H9 (cell line): ENCODE measurements at regions not wholly inside any gene's neighbourhood (a gene's known extent, or its start where the extent isn't known, plus 50 kb on each side); places are given as distances from the start of the nearest gene placed in this dataset.

Source experiments
- DNase-seq: peaks from one replicate; pipeline ENCODE4 v3.0.0-alpha.2; 2017
- H2AFZ ChIP-seq: one replicate; pipeline ENCODE4 v1.6.1; 2013; ENCODE audit warnings: mild to moderate bottlenecking, low read length, control low read depth, moderate library complexity
- H2AK5ac ChIP-seq: 2 replicates; pipeline ENCODE4 v1.6.1; 2013; ENCODE audit warnings: low read length, control low read depth, mixed read lengths; ENCODE audit not compliant: insufficient read length
- H2BK120ac ChIP-seq: one replicate; pipeline ENCODE4 v1.6.1; 2013; ENCODE audit warnings: low read depth, mild to moderate bottlenecking, low read length, control low read depth, inconsistent platforms; ENCODE audit not compliant: poor library complexity, severe bottlenecking
- H2BK12ac ChIP-seq: 2 replicates; pipeline ENCODE4 v1.6.1; 2013; ENCODE audit warnings: low read length, control low read depth, mixed read lengths, low read depth; ENCODE audit not compliant: insufficient read length
- H2BK15ac ChIP-seq: 2 replicates; pipeline ENCODE4 v1.6.1; 2013; ENCODE audit warnings: low read depth, low read length, control low read depth
- H2BK20ac ChIP-seq: one replicate; pipeline ENCODE4 v1.6.1; 2013; ENCODE audit warnings: low read depth, mild to moderate bottlenecking, low read length, control low read depth, inconsistent platforms; ENCODE audit not compliant: poor library complexity, severe bottlenecking
- H2BK5ac ChIP-seq: 2 replicates; pipeline ENCODE4 v1.6.1; 2013; ENCODE audit warnings: low read length, control low read depth, mixed read lengths; ENCODE audit not compliant: insufficient read length
- H3K14ac ChIP-seq: 2 replicates; pipeline ENCODE4 v1.6.1; 2013; ENCODE audit warnings: low read length, control low read depth; ENCODE audit not compliant: insufficient read depth
- H3K18ac ChIP-seq: 2 replicates; pipeline ENCODE4 v1.6.1; 2013; ENCODE audit warnings: low read depth, mild to moderate bottlenecking, mixed read lengths, low read length, control low read depth; ENCODE audit not compliant: insufficient read length
- H3K23ac ChIP-seq: 2 replicates; pipeline ENCODE4 v1.6.1; 2013; ENCODE audit warnings: low read length, control low read depth, mixed read lengths, low read depth; ENCODE audit not compliant: insufficient read length
- H3K23me2 ChIP-seq: 2 replicates; pipeline ENCODE4 v1.6.1; 2013; ENCODE audit warnings: low read depth, mild to moderate bottlenecking, mixed read lengths, low read length, control low read depth; ENCODE audit not compliant: insufficient read length, poor library complexity, severe bottlenecking
- H3K27ac ChIP-seq: 2 replicates; pipeline ENCODE4 v1.5.1; 2013; ENCODE audit warnings: low read length, control low read depth, mixed read lengths, low read depth; ENCODE audit not compliant: insufficient read length
- H3K27me3 ChIP-seq: 2 replicates; pipeline ENCODE4 v1.6.1; 2013; ENCODE audit warnings: low read length, control low read depth, inconsistent platforms; ENCODE audit not compliant: insufficient read depth
- H3K4ac ChIP-seq: 2 replicates; pipeline ENCODE4 v1.6.1; 2013; ENCODE audit warnings: low read depth, mild to moderate bottlenecking, control low read depth, inconsistent platforms, low read length, moderate library complexity
- H3K4me1 ChIP-seq: 2 replicates; pipeline ENCODE4 v1.6.1; 2013; ENCODE audit warnings: low read length, control low read depth, inconsistent platforms; ENCODE audit not compliant: insufficient read depth
- H3K4me2 ChIP-seq: 2 replicates; pipeline ENCODE4 v1.6.1; 2013; ENCODE audit warnings: low read length, control low read depth, mixed read lengths; ENCODE audit not compliant: insufficient read length, insufficient read depth
- H3K56ac ChIP-seq: 2 replicates; pipeline ENCODE4 v1.6.1; 2013; ENCODE audit warnings: low read depth, mild to moderate bottlenecking, mixed read lengths, low read length, control low read depth; ENCODE audit not compliant: insufficient read length
- H3K79me1 ChIP-seq: 2 replicates; pipeline ENCODE4 v1.6.1; 2013; ENCODE audit warnings: low read depth, mild to moderate bottlenecking, moderate library complexity, low read length, control low read depth, inconsistent platforms; ENCODE audit not compliant: insufficient read depth, poor library complexity, severe bottlenecking
- H3K79me2 ChIP-seq: 2 replicates; pipeline ENCODE4 v1.6.1; 2013; ENCODE audit warnings: low read length, control low read depth, inconsistent platforms; ENCODE audit not compliant: insufficient read depth
- H3K9ac ChIP-seq: 2 replicates; pipeline ENCODE4 v1.6.1; 2013; ENCODE audit warnings: low read length, control low read depth, mixed read lengths; ENCODE audit not compliant: insufficient read length; ENCODE audit errors: extremely low read depth
- H3K9me3 ChIP-seq: one replicate; pipeline ENCODE4 v1.6.1; 2013; ENCODE audit warnings: low read depth, low read length, inconsistent platforms; ENCODE audit not compliant: control insufficient read depth
- H3T11ph ChIP-seq: one replicate; pipeline ENCODE4 v1.6.1; 2013; ENCODE audit warnings: mild to moderate bottlenecking, low read length, control low read depth, inconsistent platforms
- H4K20me1 ChIP-seq: one replicate; pipeline ENCODE4 v1.6.1; 2013; ENCODE audit not compliant: control insufficient read depth, insufficient read length, insufficient read depth
- H4K5ac ChIP-seq: 2 replicates; pipeline ENCODE4 v1.6.1; 2013; ENCODE audit warnings: low read depth, mild to moderate bottlenecking, mixed read lengths, low read length, control low read depth; ENCODE audit not compliant: insufficient read length
- H4K8ac ChIP-seq: replicated peaks from 2 replicates; pipeline ENCODE4 v1.6.1; 2013; ENCODE audit warnings: low read length, control low read depth, mixed read lengths, low read depth; ENCODE audit not compliant: insufficient read length
- H4K91ac ChIP-seq: 2 replicates; pipeline ENCODE4 v1.6.1; 2013; ENCODE audit warnings: low read depth, mild to moderate bottlenecking, moderate library complexity, mixed read lengths, low read length, control low read depth; ENCODE audit not compliant: insufficient read length
- H3K27ac Mint-ChIP-seq, 3 experiments: 2 replicates in 2 of 3; 3 replicates in 1 of 3; pipeline ENCODE4 v1.8.0; 2020 to 2021; ENCODE audit warnings: mixed read lengths in 3 of 3, mild to moderate bottlenecking in 1 of 3, moderate library complexity in 1 of 3
- H3K27me3 Mint-ChIP-seq: 2 replicates; pipeline ENCODE4 v1.8.0; 2021; ENCODE audit warnings: low read depth, mild to moderate bottlenecking, moderate library complexity, mixed read lengths
- H3K36me3 Mint-ChIP-seq, 3 experiments: 2 replicates in 2 of 3; 3 replicates in 1 of 3; pipeline ENCODE4 v1.8.0; 2020 to 2021; ENCODE audit warnings: low read depth in 3 of 3, mixed read lengths in 3 of 3; ENCODE audit not compliant: insufficient read depth in 1 of 3
- H3K4me1 Mint-ChIP-seq, 2 experiments: 2 replicates each; pipeline ENCODE4 v1.8.0; 2020; ENCODE audit warnings: mixed read lengths in 2 of 2
- H3K4me3 Mint-ChIP-seq, 2 experiments: 2 replicates in 1 of 2; 3 replicates in 1 of 2; pipeline ENCODE4 v1.8.0; 2020 to 2021; ENCODE audit warnings: mild to moderate bottlenecking in 2 of 2, mixed read lengths in 2 of 2, moderate library complexity in 1 of 2
- H3K9me3 Mint-ChIP-seq, 2 experiments: 2 replicates in 1 of 2; 3 replicates in 1 of 2; pipeline ENCODE4 v1.8.0; 2020; ENCODE audit warnings: mild to moderate bottlenecking in 2 of 2, mixed read lengths in 2 of 2, moderate library complexity in 1 of 2
- CTCF ChIP-seq: fragments of 200-600 bp; sonication (generic); conservative IDR thresholded peaks from 3 replicates; pipeline ENCODE4 v1.8.0; 2021; ENCODE audit warnings: antibody characterized with exemption, mild to moderate bottlenecking

GRCh38 chr1:88434836-88435235 lies 249.2 kb upstream of the PKN2 start:
- H3K9me3 ChIP-seq: no peaks in the 10 kb centered on the region
- no peaks in the 10 kb centered on the region for H3K79me1 ChIP-seq
- H3T11ph ChIP-seq: no peak overlapping the region
- H3K4me1 ChIP-seq: no peaks in the 10 kb centered on the region
- H3K4ac ChIP-seq: no peak overlapping the region
- H3K18ac ChIP-seq: no peak overlapping the region
- Mint-ChIP-seq H3K9me3 (peaks cover 8 to 11% of the 10 kb centered on the region in 2 experiments; a peak in 4 of 5 replicates), H3K4me3 (no peak overlapping the region), H3K4me1 (no peaks in the 10 kb centered on the region), H3K27ac (no peak overlapping the region), H3K27me3 (no peaks in the 10 kb centered on the region), H3K36me3 (peaks cover 0 to 11% (median 2%) of the 10 kb centered on the region in 3 experiments; a peak in 4 of 7 replicates)
- no peak overlapping the region for H2BK120ac ChIP-seq
- no peak for TF ChIP-seq CTCF
- DNase-seq: no peak
- H2BK15ac ChIP-seq: no peak overlapping the region
- H3K14ac ChIP-seq: no peak overlapping the region
- H3K27me3 ChIP-seq: no peaks in the 10 kb centered on the region
- H3K23ac ChIP-seq: no peak overlapping the region
- H4K91ac ChIP-seq: no peak overlapping the region
- H3K23me2 ChIP-seq: no peaks in the 10 kb centered on the region
- no peak overlapping the region for H2AFZ ChIP-seq
- H4K8ac ChIP-seq: no peak overlapping the region
- H3K4me2 ChIP-seq: no peak overlapping the region
- no peak overlapping the region for H3K56ac ChIP-seq
- no peak overlapping the region for H2BK20ac ChIP-seq
- H2AK5ac ChIP-seq: no peak overlapping the region
- no peaks in the 10 kb centered on the region for H3K79me2 ChIP-seq
- no peak overlapping the region for H2BK5ac ChIP-seq
- no peaks in the 10 kb centered on the region for H4K20me1 ChIP-seq
- no peak overlapping the region for H3K9ac ChIP-seq
- no peak overlapping the region for H4K5ac ChIP-seq
- H2BK12ac ChIP-seq: no peak overlapping the region
- H3K27ac ChIP-seq: no peak overlapping the region
